CD4-positive, alpha-beta T cell (primary cell): ENCODE measurements at regions not wholly inside any gene's neighbourhood (a gene's known extent, or its start where the extent isn't known, plus 50 kb on each side); places are given as distances from the start of the nearest gene placed in this dataset.

Experiments
- ATAC-seq: fragments of 200-7000 bp; cut with Tn5 transposase; one replicate; pipeline ENCODE4 v1.10.0; 2022; ENCODE audit warnings: mild to moderate bottlenecking; ENCODE audit not compliant: poor library complexity
- CTCF ChIA-PET: fragments of 350-600 bp; sonication (Branson Sonifier 250); formaldehyde crosslinking; loops from one replicate; lab custom pipeline; 2021; ENCODE audit warnings: antibody characterized with exemption, inconsistent platforms; lab: Charles Lee
- POLR2A ChIA-PET: fragments of 350-600 bp; sonication (Branson Sonifier 250); formaldehyde crosslinking; loops from one replicate; lab custom pipeline; 2021; ENCODE audit warnings: antibody characterized with exemption, inconsistent platforms; lab: Charles Lee
- DNase-seq, 14 experiments: peaks; one replicate each; pipeline ENCODE4 v3.0.0-alpha.2; 2013 to 2020; ENCODE audit warnings: mixed read lengths in 2 of 14
- H3K27ac ChIP-seq, 2 donors: one replicate each; pipeline versions ENCODE4 v1.5.1 to v1.7.0; 2013; ENCODE audit warnings: low read length in 2 of 2, low read depth in 1 of 2, mild to moderate bottlenecking in 1 of 2
- H3K27me3 ChIP-seq, 2 experiments: 1 replicate in 1 of 2; 2 replicates in 1 of 2; pipeline versions ENCODE4 v1.6.1 to v1.7.0; 2013; ENCODE audit warnings: low read length in 2 of 2, control low read depth in 1 of 2, mild to moderate bottlenecking in 1 of 2, moderate library complexity in 1 of 2; ENCODE audit not compliant: insufficient read depth in 2 of 2, control insufficient read depth in 1 of 2
- H3K36me3 ChIP-seq: one replicate; pipeline ENCODE4 v1.6.1; 2013; ENCODE audit warnings: low read length, control low read depth; ENCODE audit not compliant: insufficient read depth
- H3K4me1 ChIP-seq: one replicate; pipeline ENCODE4 v1.6.1; 2013; ENCODE audit warnings: low read length, control low read depth; ENCODE audit not compliant: insufficient read depth
- H3K4me3 ChIP-seq: one replicate; pipeline ENCODE4 v1.5.1; 2013; ENCODE audit warnings: mild to moderate bottlenecking, low read length, moderate library complexity
- H3K9me3 ChIP-seq, 2 experiments: 1 replicate in 1 of 2; 2 replicates in 1 of 2; pipeline versions ENCODE4 v1.6.1 to v1.7.0; 2013; ENCODE audit warnings: low read length in 2 of 2, mild to moderate bottlenecking in 2 of 2, control low read depth in 1 of 2, moderate library complexity in 1 of 2; ENCODE audit not compliant: control insufficient read depth in 1 of 2, insufficient read depth in 1 of 2
- H3K27ac Mint-ChIP-seq: one replicate; pipeline ENCODE4 v1.8.0; 2020; ENCODE audit warnings: mixed read lengths
- H3K27me3 Mint-ChIP-seq: one replicate; pipeline ENCODE4 v1.8.0; 2021; ENCODE audit warnings: mixed read lengths
- H3K36me3 Mint-ChIP-seq: one replicate; pipeline ENCODE4 v1.8.0; 2021; ENCODE audit warnings: low read depth, mixed read lengths
- H3K4me1 Mint-ChIP-seq: one replicate; pipeline ENCODE4 v1.8.0; 2021; ENCODE audit warnings: low read depth, mixed read lengths
- H3K4me3 Mint-ChIP-seq: one replicate; pipeline ENCODE4 v1.8.0; 2020; ENCODE audit warnings: mild to moderate bottlenecking, mixed read lengths
- H3K9me3 Mint-ChIP-seq: one replicate; pipeline ENCODE4 v1.8.0; 2020; ENCODE audit warnings: mixed read lengths
- CTCF ChIP-seq: fragments of 200-600 bp; IDR thresholded peaks from one replicate; pipeline ENCODE4 v1.8.0; 2022; ENCODE audit warnings: antibody characterized with exemption, mild to moderate bottlenecking
- intact Hi-C, 2 experiments: fragments of 100-400 bp; cut with DNase I in 1 of 2; cut with micrococcal nuclease in 1 of 2; formaldehyde crosslinking; loops; one replicate each; pipeline versions ENCODE4 v1.15.1 to v1.9.0; 2023 to 2025; cut with DNase I, micrococcal nuclease

- Mint-ChIP-seq H3K36me3 (no peaks in the 10 kb centered on the region), H3K4me3 (no peak overlapping the region), H3K27me3 (peaks cover 5% of the 10 kb centered on the region), H3K27ac (no peak overlapping the region), H3K9me3 (no peaks in the 10 kb centered on the region), H3K4me1 (no peaks in the 10 kb centered on the region)
- DNase-seq (no peak), ATAC-seq (no peak)
- TF ChIP-seq CTCF, result no peak
- H3K27me3 ChIP-seq, result no peaks in the 10 kb centered on the region
- ChIA-PET POLR2A (no interaction called here), CTCF (no interaction called here)
- H3K9me3 ChIP-seq, result no peaks in the 10 kb centered on the region
- no peaks in the 10 kb centered on the region for H3K36me3 ChIP-seq
- intact Hi-C loops, result no loop called here
- no peaks in the 10 kb centered on the region for H3K4me1 ChIP-seq
- H3K4me3 ChIP-seq, result no peak overlapping the region
- H3K27ac ChIP-seq, result no peak overlapping the region
Observed at GRCh38 chr11:70810133-70810532, 411.8 kb downstream of the CTTN start.

GRCh38 chr11:70810681-70811080, 412.4 kb downstream of the CTTN start:
- no peak overlapping the region for H3K27ac Mint-ChIP-seq
- CTCF ChIA-PET, result no interaction called here

DNA sequence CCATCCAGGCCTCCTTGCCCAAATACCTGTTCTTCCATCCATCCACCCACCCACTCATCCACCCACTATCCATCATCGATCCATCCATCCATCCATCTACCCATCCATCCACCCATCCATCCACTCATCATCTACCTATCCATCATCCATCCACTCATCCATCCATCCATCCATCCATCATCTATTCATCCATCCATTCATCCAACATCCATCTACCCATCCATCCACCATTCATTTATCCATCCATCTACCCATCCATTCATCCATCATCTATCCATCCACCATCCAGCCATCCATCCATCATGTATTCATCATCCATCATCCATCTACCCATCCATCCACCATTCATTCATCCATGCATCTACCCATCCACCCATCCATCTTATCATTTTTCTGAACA, 413.2 kb downstream of the CTTN start:
- Histone ChIP-seq H3K4me3 (no peak overlapping the region), H3K27ac (no peak overlapping the region), H3K9me3 (no peaks in the 10 kb centered on the region), H3K27me3 (no peaks in the 10 kb centered on the region), H3K4me1 (no peaks in the 10 kb centered on the region), H3K36me3 (no peaks in the 10 kb centered on the region)
- Mint-ChIP-seq H3K4me3 (no peak overlapping the region), H3K27ac (no peak overlapping the region), H3K27me3 (no peaks in the 10 kb centered on the region), H3K4me1 (no peaks in the 10 kb centered on the region), H3K9me3 (no peaks in the 10 kb centered on the region), H3K36me3 (no peaks in the 10 kb centered on the region)
- DNase-seq, result no peak
- no peak for ATAC-seq
- CTCF ChIA-PET, result no interaction called here
- no peak for TF ChIP-seq CTCF
- intact Hi-C loops, result no loop called here
- POLR2A ChIA-PET, result no interaction called here

More at GRCh38 chr11:70810681-70811080, 412.4 kb downstream of the CTTN start:
- TF ChIP-seq CTCF, result no peak
- peaks cover 2% of the 10 kb centered on the region for H3K27me3 Mint-ChIP-seq
- H3K4me1 Mint-ChIP-seq, result no peaks in the 10 kb centered on the region
- no peaks in the 10 kb centered on the region for H3K27me3 ChIP-seq
- intact Hi-C loops, result no loop called here
- ATAC-seq, result no peak
- POLR2A ChIA-PET, result no interaction called here
- H3K9me3 Mint-ChIP-seq, result no peaks in the 10 kb centered on the region
- no peaks in the 10 kb centered on the region for H3K36me3 Mint-ChIP-seq
- H3K4me3 ChIP-seq, result no peak overlapping the region
- no peaks in the 10 kb centered on the region for H3K4me1 ChIP-seq
- no peaks in the 10 kb centered on the region for H3K36me3 ChIP-seq
- no peak overlapping the region for H3K27ac ChIP-seq
- no peak for DNase-seq
- H3K4me3 Mint-ChIP-seq, result no peak overlapping the region
- H3K9me3 ChIP-seq, result no peaks in the 10 kb centered on the region
